ENCODE measurements at regions not wholly inside any gene's neighbourhood (a gene's known extent, or its start where the extent isn't known, plus 50 kb on each side); places are given as distances from the start of the nearest gene placed in this dataset.
"Not testable (repeated sequence)": the region's sequence is repeated elsewhere in the genome, so short reads cannot be mapped to it uniquely, and the experiment has no call there.

DNA sequence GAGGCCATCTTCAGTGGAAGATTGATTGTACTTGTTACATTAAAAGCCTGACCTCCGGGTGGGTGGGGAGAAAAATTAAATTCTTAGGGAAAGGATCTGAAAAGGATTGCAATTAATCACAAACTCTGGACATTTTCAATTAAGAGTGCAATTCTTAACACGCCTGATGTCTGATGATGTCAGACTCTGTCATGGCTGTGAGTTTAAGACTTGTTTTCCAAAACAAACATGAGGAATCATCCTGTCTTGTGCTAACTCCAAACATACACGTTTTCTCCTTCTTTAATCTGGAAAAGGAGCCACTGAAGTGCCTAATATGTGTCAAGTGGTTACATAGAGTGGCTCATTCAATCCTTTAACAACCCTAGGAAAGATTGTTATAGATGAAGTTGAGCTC is 60.4 kb upstream of the SMIM23 start:
- DNase-seq = no peak

- DNase-seq = not testable (repeated sequence)
Measured at GRCh38 chr5:171726819-171727218, 58.8 kb upstream of the SMIM23 start.

DNA sequence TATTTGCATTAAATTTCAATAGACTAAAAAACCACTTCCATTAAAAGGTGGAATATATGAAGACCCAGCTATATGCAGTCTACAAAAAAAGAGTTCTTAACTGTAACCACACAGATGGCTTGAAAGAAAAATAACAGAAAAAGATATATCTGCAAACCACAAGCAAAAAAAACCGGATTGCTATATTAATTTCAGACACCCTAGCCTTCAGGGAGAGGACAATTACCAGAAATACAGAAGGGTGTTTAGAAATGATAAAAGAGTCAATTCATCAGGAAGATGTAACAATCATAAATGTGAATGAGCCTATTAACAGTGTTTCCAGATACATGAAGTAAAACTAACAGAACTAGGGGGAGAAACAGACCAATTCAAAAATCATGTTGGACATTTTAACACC is 56.9 kb upstream of the SMIM23 start:
- no peak for DNase-seq

Measured in NCI-H2081 (cell line).